T-helper 2 cell (primary cell): ENCODE measurements at regions not wholly inside any gene's neighbourhood (a gene's known extent, or its start where the extent isn't known, plus 50 kb on each side); places are given as distances from the start of the nearest gene placed in this dataset.

ENCODE experiments used
- DNase-seq, 5 experiments: peaks; one replicate each; pipeline versions ENCODE4 v3.0.0 to v3.0.0-alpha.2; 2012 to 2022

GRCh38 chr2:190785334-190785733 lies 95.3 kb upstream of the GLS start:
- DNase-seq = no peak

GRCh38 chr2:190786404-190787166 lies 94.0 kb upstream of the GLS start:
- DNase-seq = no peak

GRCh38 chr2:190787743-190788235 lies 92.8 kb upstream of the GLS start:
- no peak for DNase-seq

GRCh38 chr2:190789074-190790004 lies 91.3 kb upstream of the GLS start:
- no peak for DNase-seq

- peak in 2 of 5 experiments; percentile 13 for DNase-seq
Measured at GRCh38 chr2:190791347-190791975, 89.2 kb upstream of the GLS start.

- DNase-seq = no peak
Measured at GRCh38 chr2:190791976-190792575, 88.5 kb upstream of the GLS start.

- no peak for DNase-seq
Measured at GRCh38 chr2:190792956-190793888, 87.4 kb upstream of the GLS start.

GRCh38 chr2:190794377-190794776 lies 86.2 kb upstream of the GLS start:
- DNase-seq = no peak

- DNase-seq = no peak
Measured at GRCh38 chr2:190794790-190795189, 85.8 kb upstream of the GLS start.

GRCh38 chr2:190795686-190796085 lies 84.9 kb upstream of the GLS start:
- no peak for DNase-seq

GRCh38 chr2:190799999-190800398 lies 80.6 kb upstream of the GLS start:
- no peak for DNase-seq

- no peak for DNase-seq
Measured at GRCh38 chr2:190800528-190800927, 80.1 kb upstream of the GLS start.

- DNase-seq = peak in 1 of 5 experiments; percentile 15
Measured at GRCh38 chr2:190802129-190802528, 78.5 kb upstream of the GLS start.

GRCh38 chr2:190802626-190803209 lies 77.9 kb upstream of the GLS start:
- no peak for DNase-seq

- peak in 1 of 5 experiments; percentile 15 for DNase-seq
Measured at GRCh38 chr2:190804182-190804795, 76.3 kb upstream of the GLS start.

- no peak for DNase-seq
Measured at GRCh38 chr2:190805126-190805525, 75.5 kb upstream of the GLS start.

GRCh38 chr2:190805843-190806242 lies 74.8 kb upstream of the GLS start:
- no peak for DNase-seq

GRCh38 chr2:190807886-190808285 lies 72.7 kb upstream of the GLS start:
- DNase-seq = no peak

- no peak for DNase-seq
Measured at GRCh38 chr2:190809139-190809764, 71.4 kb upstream of the GLS start.

- no peak for DNase-seq
Measured at GRCh38 chr2:190809876-190810525, 70.6 kb upstream of the GLS start.
